ENCODE measurements at regions not wholly inside any gene's neighbourhood (a gene's known extent, or its start where the extent isn't known, plus 50 kb on each side); places are given as distances from the start of the nearest gene placed in this dataset.

GRCh38 chr6:87908978-87909811, 138.4 kb upstream of the SPACA1 start:
- peak; percentile 78 for DNase-seq (ENCODE audit: low read depth, low spot score)

- no peak for DNase-seq (ENCODE audit: low read depth, low spot score)
Observed at GRCh38 chr6:87907521-87907920, 140.1 kb upstream of the SPACA1 start.

DNA sequence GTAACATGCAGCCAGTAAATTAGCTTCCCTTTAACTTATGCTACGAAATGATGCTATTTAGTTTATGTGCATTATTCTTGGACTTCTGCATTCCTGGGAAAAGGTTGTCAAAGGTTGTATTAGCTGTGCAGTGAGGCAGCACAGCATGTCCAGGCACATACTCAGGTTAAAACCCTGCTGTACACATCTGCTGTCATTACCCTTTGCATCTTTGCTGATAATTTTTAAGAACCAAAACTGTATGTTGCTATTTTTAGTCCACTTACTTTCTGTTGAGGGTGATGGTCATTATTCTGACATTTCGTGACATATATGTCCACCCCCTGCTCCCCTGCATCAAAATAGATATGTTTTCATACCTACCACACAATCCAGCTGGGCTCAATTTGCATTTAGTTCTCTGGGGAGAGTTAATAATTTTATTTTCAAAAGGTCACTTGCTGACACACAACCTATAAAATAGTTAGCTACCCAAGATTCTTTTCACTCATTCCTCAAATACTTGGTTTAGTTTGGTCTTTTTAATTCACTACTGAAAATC, 142.5 kb upstream of the SPACA1 start:
- no peak for DNase-seq (ENCODE audit: low read depth, low spot score)

- no peak for DNase-seq (ENCODE audit: low read depth, low spot score)
Observed at GRCh38 chr6:87904011-87904410, 143.6 kb upstream of the SPACA1 start.

- no peak for DNase-seq (ENCODE audit: low read depth, low spot score)
Observed at GRCh38 chr6:87903323-87903722, 144.3 kb upstream of the SPACA1 start.

DNA sequence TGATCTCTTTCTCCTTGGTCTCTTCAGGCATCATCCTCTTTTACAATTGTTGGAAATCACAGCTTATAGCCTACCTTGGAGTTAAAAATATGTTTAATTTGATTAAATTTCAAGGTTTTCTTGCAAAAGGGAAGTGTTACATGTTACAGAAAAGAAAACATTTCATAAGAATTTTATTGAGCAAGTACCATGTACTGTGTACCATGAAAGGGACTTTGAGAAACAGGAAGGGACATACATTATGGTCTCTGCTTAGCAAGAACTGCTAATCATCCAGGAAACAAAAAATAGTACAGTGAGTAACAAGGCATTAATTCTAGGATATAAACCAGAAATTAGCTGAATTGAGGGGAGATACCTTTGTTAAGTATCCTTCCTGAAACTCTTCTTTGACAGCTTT, 145.3 kb upstream of the SPACA1 start:
- DNase-seq (ENCODE audit: low read depth, low spot score): no peak

GRCh38 chr6:87901613-87902012, 146.0 kb upstream of the SPACA1 start:
- DNase-seq (ENCODE audit: low read depth, low spot score): no peak

- DNase-seq (ENCODE audit: low read depth, low spot score): no peak
Observed at GRCh38 chr6:87900160-87900698, 147.4 kb upstream of the SPACA1 start.

DNA sequence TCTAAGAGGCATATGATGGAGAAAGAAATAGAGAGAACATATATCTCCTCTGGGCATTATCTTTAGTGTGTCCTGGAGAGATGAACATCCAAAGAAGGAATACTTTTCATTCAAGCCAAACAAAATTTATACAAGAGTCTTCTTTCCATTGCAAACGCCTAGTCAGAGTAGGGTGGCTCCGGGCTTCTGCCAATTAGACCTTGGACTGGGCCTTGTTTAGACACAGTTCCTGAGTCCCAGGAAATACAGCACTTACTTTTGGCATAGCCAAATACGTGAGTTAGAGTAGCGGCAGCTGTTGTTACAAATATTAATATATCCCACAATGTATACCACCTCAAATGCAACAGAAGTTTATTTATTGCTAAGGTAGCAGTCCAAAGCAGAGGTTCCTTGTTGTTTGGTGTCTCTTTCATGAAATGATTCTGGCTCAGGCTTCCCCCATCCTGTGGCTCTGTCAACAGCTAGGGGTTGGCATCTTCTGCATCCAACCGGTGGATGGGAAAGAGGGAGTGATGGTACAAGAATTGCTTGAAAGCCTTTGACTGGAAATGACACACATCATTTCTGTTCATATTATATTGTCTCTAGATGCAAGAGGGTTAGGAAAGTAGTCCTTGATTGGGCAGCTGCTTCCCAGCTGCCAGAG, 148.0 kb upstream of the SPACA1 start:
- no peak for DNase-seq (ENCODE audit: low read depth, low spot score)

- DNase-seq (ENCODE audit: low read depth, low spot score): no peak
Observed at GRCh38 chr6:87897663-87898062, 150.0 kb upstream of the SPACA1 start.

GRCh38 chr6:87897013-87897412, 150.6 kb upstream of the SPACA1 start:
- DNase-seq (ENCODE audit: low read depth, low spot score): no peak

- DNase-seq (ENCODE audit: low read depth, low spot score): no peak
Observed at GRCh38 chr6:87887266-87887665, 160.4 kb upstream of the SPACA1 start.

DNA sequence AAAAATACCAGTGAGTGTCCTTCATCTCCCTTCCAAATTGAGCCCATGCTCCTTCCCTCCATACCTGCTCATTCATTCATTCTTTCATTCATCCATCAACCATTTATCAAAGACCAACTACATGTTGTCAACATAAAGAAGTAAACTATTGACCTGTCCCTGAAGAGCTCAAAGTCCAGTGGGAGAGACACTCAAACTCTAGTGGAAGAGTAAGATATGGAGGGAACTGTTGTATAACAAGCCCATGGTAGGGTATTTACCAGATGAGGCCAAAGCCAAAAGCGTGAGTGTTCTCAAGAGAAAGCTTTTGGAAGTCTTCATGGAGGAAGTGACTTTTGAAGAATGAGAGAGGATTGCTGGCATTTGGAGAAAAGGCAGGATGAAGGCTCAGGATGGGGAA, 163.4 kb upstream of the SPACA1 start:
- DNase-seq (ENCODE audit: low read depth, low spot score): no peak

DNA sequence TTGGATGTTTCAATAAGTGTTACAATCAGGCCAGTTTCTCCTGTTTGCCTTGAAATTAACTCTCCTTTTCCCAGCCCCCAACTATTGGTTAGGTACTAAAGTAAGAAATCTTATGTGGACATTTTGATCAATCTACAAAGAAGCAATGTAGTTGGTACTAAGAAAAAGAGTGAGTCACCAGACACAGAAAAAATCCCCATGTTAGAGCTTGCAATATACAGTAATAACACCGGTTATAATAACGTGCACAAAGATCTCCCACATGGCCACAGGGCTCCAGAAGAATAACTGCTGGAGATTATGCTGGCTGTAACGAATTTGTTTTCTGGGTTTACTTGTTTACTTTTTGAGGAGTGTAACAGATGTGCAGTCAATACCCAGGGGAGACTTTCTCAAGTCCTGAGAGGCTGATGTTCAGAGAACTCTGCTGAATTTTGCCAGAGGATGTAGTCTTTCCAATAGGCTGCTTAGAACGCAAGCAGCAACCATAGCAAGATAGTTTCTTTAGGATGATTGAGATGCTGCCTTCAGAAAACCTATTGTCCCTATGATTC, 166.2 kb upstream of the SPACA1 start:
- no peak for DNase-seq (ENCODE audit: low read depth, low spot score)

DNA sequence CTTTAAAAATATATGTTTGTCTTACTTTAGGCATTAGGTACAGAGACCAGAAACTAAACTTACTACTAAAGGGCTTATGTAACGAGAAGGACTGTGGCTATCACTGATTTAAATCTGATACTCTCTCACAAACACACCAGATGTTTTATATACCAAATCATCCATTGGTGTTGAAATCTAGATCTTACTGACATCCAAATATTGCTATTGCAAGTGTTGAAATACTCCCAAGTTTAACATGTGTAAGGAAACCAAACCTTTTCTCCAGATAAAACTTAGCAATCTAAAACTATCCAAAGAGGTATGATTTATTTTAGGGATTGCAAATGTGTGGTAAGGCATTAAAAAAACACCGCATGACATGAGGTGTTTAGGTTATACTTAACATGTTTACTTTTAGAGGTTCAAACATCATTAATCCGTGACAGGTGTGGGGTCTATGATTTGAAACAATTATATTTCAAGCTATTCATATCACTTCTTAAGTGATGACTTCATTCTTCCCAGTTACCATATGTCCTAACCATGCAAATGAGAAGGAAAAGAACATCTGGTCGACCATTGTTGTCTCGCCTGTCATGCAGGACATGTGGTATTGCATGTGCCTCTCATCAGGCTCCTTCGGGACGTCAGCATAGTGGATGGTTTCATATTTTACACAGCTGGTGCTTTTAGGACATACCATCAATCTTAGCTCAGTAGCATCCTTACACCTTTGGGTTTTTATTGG, 168.3 kb upstream of the SPACA1 start:
- DNase-seq (ENCODE audit: low read depth, low spot score): no peak

DNA sequence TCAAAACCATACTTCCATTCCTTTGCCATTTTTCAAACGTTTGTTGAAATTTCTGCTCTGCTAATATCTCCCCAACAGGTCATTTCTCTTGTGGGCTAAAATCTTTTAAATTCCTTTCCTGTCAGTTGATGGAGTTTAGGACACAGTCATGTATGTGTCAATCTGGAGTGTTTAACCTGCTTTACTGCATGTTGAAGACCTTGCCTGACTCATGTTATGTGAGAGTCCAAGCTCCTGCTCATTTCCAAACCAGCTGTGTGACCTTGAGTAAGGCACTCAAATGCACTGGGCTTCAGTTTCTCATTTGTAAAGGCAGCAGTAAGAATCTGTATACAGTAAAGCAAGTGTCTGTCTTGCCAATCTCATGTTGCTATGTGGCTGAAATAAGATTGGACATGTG, 171.9 kb upstream of the SPACA1 start:
- no peak for DNase-seq (ENCODE audit: low read depth, low spot score)

DNA sequence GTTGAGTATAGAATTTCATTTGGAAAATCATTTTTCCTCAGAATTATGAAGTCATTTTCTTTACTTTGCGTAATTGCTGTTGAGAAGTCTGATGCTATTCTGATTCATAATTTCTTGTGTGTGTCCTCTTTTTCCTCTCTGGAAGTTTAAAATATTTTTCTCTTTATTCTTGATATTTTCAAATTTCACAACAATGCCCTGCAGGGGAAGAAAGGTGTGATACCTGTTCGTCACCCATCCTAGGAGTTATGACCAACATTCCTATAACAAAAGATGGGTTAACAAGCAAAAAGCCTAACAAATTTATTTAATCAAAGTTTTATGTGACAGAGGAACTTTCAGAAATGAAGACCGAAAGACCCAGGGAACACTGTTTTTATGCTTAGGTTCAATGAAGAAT, 171.5 kb upstream of the AKIRIN2 start:
- no peak for DNase-seq (ENCODE audit: low read depth, low spot score)

DNA sequence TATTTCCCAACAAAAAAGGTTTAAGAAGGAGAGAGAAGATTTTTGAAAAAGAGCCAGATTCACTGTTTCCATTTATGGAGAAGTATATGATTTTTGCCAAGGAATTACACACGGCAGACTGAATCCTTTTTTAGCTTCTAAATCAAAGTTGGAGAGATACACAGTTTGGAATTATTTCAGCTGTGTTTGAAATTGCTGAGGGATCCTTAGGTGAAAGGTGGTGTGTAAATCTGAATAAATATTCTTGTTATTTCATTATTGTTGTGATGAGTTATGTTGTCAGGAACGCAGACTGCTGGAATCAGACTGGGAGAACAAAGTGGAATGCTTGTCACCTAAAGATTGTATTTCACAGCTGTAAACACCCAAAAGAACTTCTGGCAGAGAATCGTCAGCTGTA, 168.5 kb upstream of the AKIRIN2 start:
- no peak for DNase-seq (ENCODE audit: low read depth, low spot score)

- no peak for DNase-seq (ENCODE audit: low read depth, low spot score)
Observed at GRCh38 chr6:87869064-87869905, 167.3 kb upstream of the AKIRIN2 start.

DNA sequence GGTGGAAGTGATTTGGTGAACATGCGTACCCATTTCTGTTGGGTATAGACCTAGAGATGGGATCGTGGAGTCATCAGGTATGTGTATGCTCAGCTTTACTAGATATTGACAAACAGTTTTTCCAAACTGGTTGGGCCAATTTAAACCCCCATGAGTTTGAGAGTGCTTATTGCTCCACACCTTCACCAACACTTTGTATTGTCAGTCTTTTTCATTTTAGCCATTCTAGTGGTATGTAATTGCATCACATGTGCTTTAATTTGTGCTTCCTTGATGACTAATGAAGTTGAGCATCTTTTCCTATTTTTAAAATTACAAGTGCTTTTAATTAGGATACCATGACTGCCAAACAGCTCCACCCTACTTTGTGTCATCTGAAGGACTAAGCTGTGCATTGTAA, 158.9 kb upstream of the AKIRIN2 start:
- no peak for DNase-seq (ENCODE audit: low read depth, low spot score)

DNA sequence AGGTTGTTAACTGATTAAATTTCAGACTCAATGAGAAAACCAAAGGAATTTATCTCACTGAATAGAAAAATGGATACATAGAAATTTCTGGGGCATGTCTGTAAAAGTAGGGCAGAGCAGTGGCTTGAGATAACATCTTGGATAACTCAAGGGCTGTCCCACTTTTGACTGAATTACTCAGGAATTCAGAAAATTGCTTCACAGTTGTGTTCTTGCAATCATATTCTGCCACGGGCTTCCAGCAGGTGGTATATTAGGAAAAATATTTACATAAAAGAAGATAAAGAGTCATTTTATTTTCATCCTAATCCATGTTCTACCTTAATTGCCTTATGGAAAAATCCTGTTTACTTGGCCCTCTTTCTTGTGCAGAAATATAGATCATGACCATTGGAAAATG, 156.4 kb upstream of the AKIRIN2 start:
- no peak for DNase-seq (ENCODE audit: low read depth, low spot score)

Measured in pulmonary artery endothelial cell (primary cell).